Tibial nerve (tissue), 4 donors: ENCODE measurements at regions not wholly inside any gene's neighbourhood (a gene's known extent, or its start where the extent isn't known, plus 50 kb on each side); places are given as distances from the start of the nearest gene placed in this dataset.

Source experiments
- CTCF ChIP-seq, 5 experiments: fragments of 200-600 bp in 3 of 5; fragments of 450-650 bp in 2 of 5; sonication (generic) in 3 of 5; IDR thresholded peaks; one replicate each; pipeline ENCODE4 v1.5.1; 2016 to 2019; ENCODE audit warnings: antibody characterized with exemption in 5 of 5, mild to moderate bottlenecking in 3 of 5, moderate library complexity in 2 of 5
- EP300 ChIP-seq, 2 donors: sonication (generic); formaldehyde crosslinking; IDR thresholded peaks; one replicate each; pipeline ENCODE4 v1.6.1; 2017; ENCODE audit warnings: antibody characterized with exemption in 2 of 2, mild to moderate bottlenecking in 1 of 2
- POLR2A ChIP-seq, 2 donors: fragments of 450-650 bp; IDR thresholded peaks; one replicate each; pipeline ENCODE4 v1.6.1; 2017; ENCODE audit warnings: antibody characterized with exemption in 2 of 2, mild to moderate bottlenecking in 2 of 2, moderate library complexity in 2 of 2

- TF ChIP-seq EP300 (IDR thresholded peaks at IDR 0.05) (no peak), POLR2A (IDR thresholded peaks at IDR 0.05) (no peak), CTCF (IDR thresholded peaks at IDR 0.05) (no peak)
These were observed 625.0 kb downstream of the TMEM182 start for GRCh38 chr2:103386872-103387271.
